A673 (cell line): ENCODE measurements at regions not wholly inside any gene's neighbourhood (a gene's known extent, or its start where the extent isn't known, plus 50 kb on each side); places are given as distances from the start of the nearest gene placed in this dataset.
"Not testable (repeated sequence)": the region's sequence is repeated elsewhere in the genome, so short reads cannot be mapped to it uniquely, and the experiment has no call there.

Experiments
- BruUV-seq: library from RNA; stranded (reverse); fragments of 400-500 nt; replicated peaks from 2 replicates; lab custom pipeline; 2021; lab: Mats Ljungman, UMichigan
- CTCF ChIA-PET: fragments of 300-600 bp; sonication (Branson Sonifier 250); formaldehyde crosslinking; loops from one replicate; lab custom pipeline; 2022; ENCODE audit warnings: antibody characterized with exemption; lab: Charles Lee
- POLR2A ChIA-PET: fragments of 300-600 bp; sonication (Branson Sonifier 250); formaldehyde crosslinking; loops from one replicate; lab custom pipeline; 2022; ENCODE audit warnings: antibody characterized with exemption; ENCODE audit not compliant: low non-redundant PET; lab: Charles Lee
- DNase-seq: peaks from one replicate; pipeline ENCODE4 v3.0.0-alpha.2; 2015; ENCODE audit warnings: low spot score
- H3K27ac ChIP-seq: fragments of 200-600 bp; sonication (generic); 2 replicates; pipeline ENCODE4 v1.5.1; 2016; ENCODE audit warnings: mixed run types, low read depth, mild to moderate bottlenecking, mixed read lengths, antibody characterized with exemption, low read length; ENCODE audit not compliant: poor library complexity, severe bottlenecking
- H3K27me3 ChIP-seq: fragments of 200-600 bp; sonication (generic); replicated peaks from 2 replicates; pipeline ENCODE4 v1.6.1; 2017; ENCODE audit warnings: mixed run types, low read depth, mild to moderate bottlenecking, mixed read lengths, antibody characterized with exemption, low read length; ENCODE audit not compliant: insufficient read depth, poor library complexity
- H3K36me3 ChIP-seq: fragments of 200-600 bp; sonication (generic); 2 replicates; pipeline ENCODE4 v1.6.1; 2016; ENCODE audit warnings: mixed run types, mild to moderate bottlenecking, mixed read lengths, antibody characterized with exemption, low read length; ENCODE audit not compliant: insufficient read depth, poor library complexity, severe bottlenecking
- H3K4me1 ChIP-seq: fragments of 200-600 bp; sonication (generic); 2 replicates; pipeline ENCODE4 v1.6.1; 2017; ENCODE audit warnings: mixed run types, mild to moderate bottlenecking, mixed read lengths, antibody characterized with exemption, low read length; ENCODE audit not compliant: insufficient read depth, poor library complexity, severe bottlenecking
- H3K4me3 ChIP-seq: fragments of 200-600 bp; sonication (generic); 2 replicates; pipeline ENCODE4 v1.5.1; 2016; ENCODE audit warnings: low read depth, mixed run types, mild to moderate bottlenecking, mixed read lengths, low read length; ENCODE audit not compliant: poor library complexity, severe bottlenecking
- H3K9me3 ChIP-seq: fragments of 200-600 bp; sonication (generic); 2 replicates; pipeline ENCODE4 v1.6.1; 2016; ENCODE audit warnings: mixed run types, low read depth, mild to moderate bottlenecking, mixed read lengths, antibody characterized with exemption, low read length; ENCODE audit not compliant: poor library complexity, severe bottlenecking
- CTCF ChIP-seq: fragments of 300-800, 200-600 bp; sonication (generic); conservative IDR thresholded peaks from 2 replicates; pipeline ENCODE4 v1.5.1; 2017; ENCODE audit warnings: low read depth, mild to moderate bottlenecking, antibody characterized with exemption, low read length, moderate library complexity, mixed read lengths
- EZH2 ChIP-seq: fragments of 200-600 bp; sonication (generic); IDR thresholded peaks from 2 replicates; pipeline ENCODE4 v1.6.1; 2017; ENCODE audit warnings: borderline replicate concordance, low read depth, mild to moderate bottlenecking, mixed read lengths, antibody characterized with exemption, low read length; ENCODE audit not compliant: poor library complexity, severe bottlenecking
- intact Hi-C: fragments of 100-400 bp; cut with micrococcal nuclease; formaldehyde crosslinking; loops from one replicate; pipeline ENCODE4 v1.10.0; 2022; ENCODE audit not compliant: unreplicated experiment

- no peak for TF ChIP-seq EZH2
- no peak for DNase-seq
- Histone ChIP-seq H3K9me3 (peaks cover 13% of the 10 kb centered on the region), H3K27me3 (no peaks in the 10 kb centered on the region), H3K4me3 (no peak overlapping the region), H3K27ac (no peak overlapping the region), H3K4me1 (no peaks in the 10 kb centered on the region), H3K36me3 (no peaks in the 10 kb centered on the region)
- BruUV-seq: no TSS peak
- intact Hi-C loops: no loop called here
- ChIA-PET CTCF (no interaction called here), POLR2A (no interaction called here)
These were observed 690.7 kb upstream of the TBX3 start for GRCh38 chr12:115374480-115375185.

- ChIA-PET POLR2A (no interaction called here), CTCF (no interaction called here)
- intact Hi-C loops: no loop called here
- H3K27ac ChIP-seq: no peak overlapping the region
- H3K4me1 ChIP-seq: no peaks in the 10 kb centered on the region
- peaks cover 13% of the 10 kb centered on the region for H3K9me3 ChIP-seq
- no TSS peak for BruUV-seq
- DNase-seq: no peak
- no peaks in the 10 kb centered on the region for H3K27me3 ChIP-seq
- TF ChIP-seq CTCF (no peak), EZH2 (no peak)
- no peak overlapping the region for H3K4me3 ChIP-seq
- H3K36me3 ChIP-seq: no peaks in the 10 kb centered on the region
These were observed 687.7 kb upstream of the TBX3 start for GRCh38 chr12:115371711-115372110.

- intact Hi-C loops: no loop called here
- H3K4me1 ChIP-seq: no peaks in the 10 kb centered on the region
- POLR2A ChIA-PET: no interaction called here
- H3K27me3 ChIP-seq: no peaks in the 10 kb centered on the region
- no peaks in the 10 kb centered on the region for H3K36me3 ChIP-seq
- CTCF ChIA-PET: no interaction called here
- TF ChIP-seq CTCF: no peak
- no peak for TF ChIP-seq EZH2
- BruUV-seq: no TSS peak
- H3K27ac ChIP-seq: no peak overlapping the region
- no peak for DNase-seq
- H3K4me3 ChIP-seq: no peak overlapping the region
- peaks cover 13% of the 10 kb centered on the region for H3K9me3 ChIP-seq
These were observed 686.7 kb upstream of the TBX3 start for GRCh38 chr12:115370650-115371049.

GRCh38 chr12:115370207-115370606, 686.2 kb upstream of the TBX3 start:
- Histone ChIP-seq H3K27ac (no peak overlapping the region), H3K27me3 (no peaks in the 10 kb centered on the region), H3K4me3 (no peak overlapping the region), H3K4me1 (no peaks in the 10 kb centered on the region), H3K9me3 (peaks cover 13% of the 10 kb centered on the region), H3K36me3 (no peaks in the 10 kb centered on the region)
- no peak for TF ChIP-seq EZH2
- no peak for TF ChIP-seq CTCF
- ChIA-PET CTCF (no interaction called here), POLR2A (no interaction called here)
- no peak for DNase-seq
- no TSS peak for BruUV-seq
- intact Hi-C loops: no loop called here

GRCh38 chr12:115366277-115366676, 682.3 kb upstream of the TBX3 start:
- BruUV-seq, intact Hi-C loops, H3K9me3 ChIP-seq, CTCF ChIA-PET, H3K36me3 ChIP-seq, H3K27ac ChIP-seq, H3K27me3 ChIP-seq, H3K4me1 ChIP-seq, H3K4me3 ChIP-seq, POLR2A ChIA-PET, DNase-seq: not testable (repeated sequence)
